SJSA1 (cell line): ENCODE measurements at regions not wholly inside any gene's neighbourhood (a gene's known extent, or its start where the extent isn't known, plus 50 kb on each side); places are given as distances from the start of the nearest gene placed in this dataset.

ENCODE experiments used
- DNase-seq, 2 experiments: peaks; one replicate each; pipeline ENCODE4 v3.0.0-alpha.2; 2015 to 2020; ENCODE audit warnings: low spot score in 2 of 2, low read depth in 1 of 2
- H3K27ac ChIP-seq: fragments of 250-450 bp; sonication (Bioruptor Pico); 2 replicates; pipeline ENCODE4 v1.5.1; 2020; ENCODE audit warnings: mild to moderate bottlenecking, moderate library complexity
- H3K27me3 ChIP-seq: fragments of 250-450 bp; sonication (Bioruptor Pico); replicated peaks from 2 replicates; pipeline ENCODE4 v1.5.1; 2020; ENCODE audit warnings: mild to moderate bottlenecking, moderate library complexity
- H3K36me3 ChIP-seq: fragments of 250-450 bp; sonication (Bioruptor Pico); 2 replicates; pipeline ENCODE4 v1.5.1; 2020; ENCODE audit warnings: mild to moderate bottlenecking
- H3K4me1 ChIP-seq: fragments of 250-450 bp; sonication (Bioruptor Pico); replicated peaks from 2 replicates; pipeline ENCODE4 v1.6.1; 2021; ENCODE audit warnings: mild to moderate bottlenecking
- H3K4me3 ChIP-seq: fragments of 250-450 bp; sonication (Bioruptor Pico); 2 replicates; pipeline ENCODE4 v1.5.1; 2020; ENCODE audit warnings: mild to moderate bottlenecking
- H3K9me3 ChIP-seq: fragments of 250-450 bp; sonication (Bioruptor Pico); replicated peaks from 2 replicates; pipeline ENCODE4 v1.5.1; 2020; ENCODE audit warnings: mild to moderate bottlenecking

GRCh38 chr1:163872067-163872466, 550.3 kb downstream of the NUF2 start:
- Histone ChIP-seq H3K27me3 (no peaks in the 10 kb centered on the region), H3K36me3 (no peaks in the 10 kb centered on the region), H3K27ac (no peak overlapping the region), H3K4me3 (no peak overlapping the region), H3K9me3 (no peaks in the 10 kb centered on the region; the same call in 1 of the 2 replicates), H3K4me1 (no peaks in the 10 kb centered on the region)
- no peak for DNase-seq

- Histone ChIP-seq H3K4me1 (no peaks in the 10 kb centered on the region), H3K4me3 (no peak overlapping the region), H3K27me3 (no peaks in the 10 kb centered on the region), H3K9me3 (no peaks in the 10 kb centered on the region; the same call in 1 of the 2 replicates), H3K36me3 (no peaks in the 10 kb centered on the region), H3K27ac (no peak overlapping the region)
- DNase-seq, result no peak
These were observed 552.3 kb downstream of the NUF2 start for GRCh38 chr1:163874070-163874469.

DNA sequence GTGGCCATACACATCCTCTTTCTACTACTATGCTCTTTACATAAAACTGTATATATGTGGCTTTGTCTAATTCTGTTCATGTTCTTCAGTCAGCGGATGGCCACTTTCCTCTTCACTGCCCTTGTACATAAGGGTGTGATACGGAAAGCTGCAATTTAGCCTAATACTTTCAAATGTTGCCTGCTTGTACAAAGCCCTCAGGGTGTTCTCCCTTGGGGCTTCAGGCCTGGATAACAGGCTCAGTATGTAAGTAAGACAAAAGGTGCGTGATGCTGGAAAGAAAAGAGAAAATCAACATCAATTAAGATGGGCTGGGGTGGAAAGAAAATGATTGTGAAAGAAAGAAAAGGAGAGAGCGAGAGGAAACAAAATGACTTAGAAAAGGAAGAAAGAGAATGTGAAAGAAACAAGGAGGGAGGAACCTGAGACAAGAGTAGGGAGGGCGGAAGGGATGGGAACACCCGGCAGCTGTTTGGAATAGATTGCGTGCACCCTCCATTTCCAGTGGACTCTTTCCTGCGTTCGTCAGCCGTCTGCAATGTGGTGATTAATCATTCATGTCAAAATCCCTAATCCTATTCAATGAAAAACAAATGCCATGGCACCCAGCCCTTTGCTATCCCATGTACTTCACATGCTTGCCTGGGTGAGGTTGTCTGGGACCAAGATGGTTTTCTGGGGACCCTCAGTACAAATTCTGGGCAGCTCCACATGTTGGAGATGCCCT, 553.6 kb downstream of the NUF2 start:
- no peak overlapping the region for H3K27ac ChIP-seq
- no peaks in the 10 kb centered on the region; the same call in 1 of the 2 replicates for H3K9me3 ChIP-seq
- no peaks in the 10 kb centered on the region for H3K27me3 ChIP-seq
- no peaks in the 10 kb centered on the region for H3K4me1 ChIP-seq
- no peaks in the 10 kb centered on the region for H3K36me3 ChIP-seq
- no peak overlapping the region for H3K4me3 ChIP-seq
- DNase-seq, result peak in 1 of 2 experiments; percentile 2

DNA sequence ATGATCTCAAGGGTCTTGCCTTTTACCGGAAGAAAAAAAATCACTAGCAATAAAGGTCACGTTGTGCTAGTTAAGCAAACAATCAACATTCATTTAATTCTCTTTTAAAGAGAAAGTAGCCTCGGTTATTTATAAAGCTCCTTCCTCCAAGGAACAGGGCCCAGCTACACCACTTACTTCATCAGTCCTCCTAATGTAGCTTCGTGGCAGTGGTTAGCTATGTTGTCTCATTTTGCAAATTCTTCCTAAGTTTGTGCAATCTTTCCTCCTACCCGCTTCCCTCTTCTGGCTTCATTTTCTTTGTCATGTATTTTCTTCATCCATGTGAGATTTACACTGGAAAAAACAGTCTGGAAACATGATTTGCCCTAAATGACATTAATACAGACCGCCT, 554.2 kb downstream of the NUF2 start:
- Histone ChIP-seq H3K27me3 (no peaks in the 10 kb centered on the region), H3K4me3 (no peak overlapping the region)
- DNase-seq, result no peak

DNA sequence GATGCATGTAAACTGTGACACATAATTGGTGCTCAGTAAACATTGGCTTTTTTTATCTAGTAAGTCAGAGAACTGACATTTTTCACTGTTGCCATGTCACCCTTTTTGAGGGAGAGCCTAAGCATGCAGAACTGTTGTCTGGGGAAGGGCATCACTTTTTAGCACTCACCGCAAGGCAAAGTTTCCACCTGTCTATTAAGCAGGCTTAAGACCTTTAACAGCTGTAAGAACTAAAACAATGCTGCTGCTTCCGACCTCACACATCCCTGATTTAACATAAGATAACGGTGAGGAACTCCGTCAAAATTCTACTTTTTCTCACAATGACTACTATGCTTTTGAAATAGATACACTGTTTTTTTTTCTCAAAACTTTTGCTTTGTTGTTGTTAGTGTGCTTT, 554.8 kb downstream of the NUF2 start:
- no peaks in the 10 kb centered on the region for H3K4me1 ChIP-seq
- no peaks in the 10 kb centered on the region; the same call in 1 of the 2 replicates for H3K9me3 ChIP-seq
- no peaks in the 10 kb centered on the region for H3K36me3 ChIP-seq
- H3K4me3 ChIP-seq, result no peak overlapping the region
- no peak for DNase-seq
- H3K27ac ChIP-seq, result no peak overlapping the region
- H3K27me3 ChIP-seq, result no peaks in the 10 kb centered on the region

More for the DNA sequence above, 554.2 kb downstream of the NUF2 start:
- H3K27ac ChIP-seq, result no peak overlapping the region
- no peaks in the 10 kb centered on the region for H3K36me3 ChIP-seq
- H3K4me1 ChIP-seq, result no peaks in the 10 kb centered on the region
- no peaks in the 10 kb centered on the region; the same call in 1 of the 2 replicates for H3K9me3 ChIP-seq

DNA sequence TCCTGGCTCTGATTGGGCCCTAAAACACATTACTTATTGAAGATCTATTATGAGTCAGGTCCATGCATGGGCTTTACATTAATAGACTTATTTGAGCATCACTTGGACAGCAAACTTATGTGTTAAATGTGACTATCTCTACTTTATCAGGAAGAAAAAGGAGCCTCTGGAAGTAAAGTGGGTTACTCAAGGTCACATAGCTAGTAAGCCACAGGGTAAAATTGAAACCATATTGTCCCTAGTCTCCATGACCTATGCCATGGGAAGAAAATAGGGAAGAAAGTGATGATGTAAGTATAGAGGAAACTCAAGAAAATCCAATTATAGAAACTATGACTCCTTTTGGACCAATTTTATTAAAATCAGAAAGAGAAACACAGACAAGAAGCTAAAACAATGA, 555.3 kb downstream of the NUF2 start:
- no peak overlapping the region for H3K4me3 ChIP-seq
- H3K27me3 ChIP-seq, result no peaks in the 10 kb centered on the region
- no peak overlapping the region for H3K27ac ChIP-seq
- no peaks in the 10 kb centered on the region; the same call in 1 of the 2 replicates for H3K9me3 ChIP-seq
- no peaks in the 10 kb centered on the region for H3K4me1 ChIP-seq
- DNase-seq, result no peak
- H3K36me3 ChIP-seq, result no peaks in the 10 kb centered on the region

DNA sequence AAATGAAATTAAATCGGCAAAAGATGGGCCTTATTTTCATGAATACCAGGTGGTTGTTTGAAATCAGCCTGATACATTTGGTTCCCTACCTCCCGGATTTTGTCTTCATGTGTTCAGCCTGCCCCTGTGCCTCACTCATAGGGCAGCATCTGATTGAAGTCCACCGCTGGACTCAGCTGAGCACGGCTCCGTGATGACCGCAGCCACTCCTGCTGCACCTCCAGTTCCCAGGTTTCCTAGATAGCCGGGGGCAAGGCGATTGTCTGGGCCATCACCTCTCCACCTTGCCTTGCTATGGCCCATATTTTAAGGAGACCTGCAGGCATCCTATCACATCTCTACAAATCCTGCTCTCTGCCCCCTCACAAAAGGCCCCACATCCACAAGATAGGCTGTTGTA, 563.8 kb downstream of the NUF2 start:
- H3K27ac ChIP-seq, result no peak overlapping the region
- H3K9me3 ChIP-seq, result no peaks in the 10 kb centered on the region
- no peak overlapping the region for H3K4me3 ChIP-seq
- H3K4me1 ChIP-seq, result no peaks in the 10 kb centered on the region
- DNase-seq, result no peak
- no peaks in the 10 kb centered on the region for H3K36me3 ChIP-seq
- H3K27me3 ChIP-seq, result no peaks in the 10 kb centered on the region

- no peaks in the 10 kb centered on the region for H3K27me3 ChIP-seq
- no peaks in the 10 kb centered on the region; the same call in 1 of the 2 replicates for H3K9me3 ChIP-seq
- no peak overlapping the region for H3K4me3 ChIP-seq
- no peak for DNase-seq
- H3K36me3 ChIP-seq, result no peaks in the 10 kb centered on the region
- H3K27ac ChIP-seq, result no peak overlapping the region
- no peaks in the 10 kb centered on the region for H3K4me1 ChIP-seq
These were observed 574.2 kb downstream of the NUF2 start for GRCh38 chr1:163896001-163896400.

- Histone ChIP-seq H3K4me3 (no peak overlapping the region), H3K27me3 (no peaks in the 10 kb centered on the region), H3K4me1 (no peaks in the 10 kb centered on the region), H3K27ac (no peak overlapping the region), H3K9me3 (no peaks in the 10 kb centered on the region; the same call in 1 of the 2 replicates), H3K36me3 (no peaks in the 10 kb centered on the region)
- no peak for DNase-seq
These were observed 575.8 kb downstream of the NUF2 start for GRCh38 chr1:163897412-163898155.

DNA sequence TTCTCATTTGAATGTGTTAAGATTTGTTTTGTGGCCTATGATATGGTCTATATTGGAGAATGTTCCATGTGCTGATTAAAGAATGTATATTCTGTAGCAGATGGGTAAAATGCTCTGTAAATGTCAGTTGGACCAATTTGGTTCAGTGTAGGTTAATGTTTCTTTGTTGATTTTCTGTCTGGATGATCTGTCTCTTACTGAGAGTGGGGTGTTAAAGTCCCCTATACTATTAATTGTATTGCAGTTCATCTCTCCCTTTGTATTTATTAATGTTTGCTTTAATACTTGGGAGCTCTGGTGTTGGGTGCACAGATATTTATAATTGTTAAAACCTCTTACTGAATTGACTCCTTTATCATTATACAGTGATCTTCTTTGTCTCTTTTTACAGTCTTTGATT, 584.5 kb downstream of the NUF2 start:
- H3K27me3 ChIP-seq, result no peaks in the 10 kb centered on the region
- H3K36me3 ChIP-seq, result no peaks in the 10 kb centered on the region
- DNase-seq, result no peak
- no peaks in the 10 kb centered on the region for H3K4me1 ChIP-seq
- no peak overlapping the region for H3K4me3 ChIP-seq
- H3K27ac ChIP-seq, result no peak overlapping the region
- no peaks in the 10 kb centered on the region for H3K9me3 ChIP-seq

- H3K4me1 ChIP-seq, result no peaks in the 10 kb centered on the region
- H3K36me3 ChIP-seq, result no peaks in the 10 kb centered on the region
- no peak overlapping the region for H3K4me3 ChIP-seq
- H3K9me3 ChIP-seq, result no peaks in the 10 kb centered on the region
- no peaks in the 10 kb centered on the region for H3K27me3 ChIP-seq
- DNase-seq, result no peak
- H3K27ac ChIP-seq, result no peak overlapping the region
These were observed 590.6 kb downstream of the NUF2 start for GRCh38 chr1:163912170-163912884.

DNA sequence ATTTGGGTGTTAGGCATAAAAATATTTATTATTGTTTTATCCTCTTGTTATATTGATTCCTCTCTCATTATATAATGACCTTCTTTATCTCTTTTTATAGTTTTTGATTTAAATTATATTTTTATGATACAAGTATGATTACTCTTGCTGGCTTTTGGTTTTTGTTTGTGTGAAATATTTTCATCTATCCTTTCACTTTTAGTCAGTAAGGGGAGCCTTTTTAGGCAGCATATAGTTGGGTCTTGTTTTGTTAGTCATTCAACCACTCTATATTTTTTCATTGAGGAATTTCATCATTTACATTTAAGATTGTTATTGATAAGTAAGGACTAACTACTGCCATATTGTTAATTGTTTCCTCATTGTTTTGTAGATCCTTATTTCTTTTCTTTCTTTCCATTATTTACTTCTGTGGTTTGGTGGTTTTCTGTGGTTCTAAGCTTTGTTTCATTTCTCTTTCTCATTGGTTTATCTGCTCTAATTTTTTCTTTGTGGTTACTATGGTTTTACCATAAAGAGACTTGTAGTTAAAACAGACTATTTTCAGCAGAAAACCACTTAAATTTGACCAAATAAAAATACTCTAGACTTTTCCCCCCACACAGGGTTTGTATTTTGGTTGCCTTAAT, 593.1 kb downstream of the NUF2 start:
- DNase-seq, result no peak
- Histone ChIP-seq H3K27ac (no peak overlapping the region), H3K27me3 (no peaks in the 10 kb centered on the region), H3K4me1 (no peaks in the 10 kb centered on the region), H3K36me3 (no peaks in the 10 kb centered on the region), H3K9me3 (no peaks in the 10 kb centered on the region), H3K4me3 (no peak overlapping the region)

- H3K9me3 ChIP-seq, result no peaks in the 10 kb centered on the region
- no peaks in the 10 kb centered on the region for H3K4me1 ChIP-seq
- no peak overlapping the region for H3K4me3 ChIP-seq
- no peaks in the 10 kb centered on the region for H3K36me3 ChIP-seq
- no peaks in the 10 kb centered on the region for H3K27me3 ChIP-seq
- DNase-seq, result no peak
- no peak overlapping the region for H3K27ac ChIP-seq
These were observed 601.0 kb downstream of the NUF2 start for GRCh38 chr1:163922743-163923201.
